Choroid plexus epithelial cell (primary cell): ENCODE measurements at regions not wholly inside any gene's neighbourhood (a gene's known extent, or its start where the extent isn't known, plus 50 kb on each side); places are given as distances from the start of the nearest gene placed in this dataset.
A peak's percentile ranks its signal among the peaks of the same experiment; 100 is the strongest.

ENCODE experiments used
- DNase-seq: peaks from one replicate; pipeline ENCODE4 v3.0.0-alpha.2; 2010; ENCODE audit warnings: low read depth
- H3K4me3 ChIP-seq: 2 replicates; pipeline ENCODE4 v1.5.1; 2011; ENCODE audit warnings: low read depth, mild to moderate bottlenecking, control low read depth, low read length, moderate library complexity
- CTCF ChIP-seq: conservative IDR thresholded peaks from 2 replicates; pipeline ENCODE4 v1.5.1; 2011; ENCODE audit warnings: low read depth, mild to moderate bottlenecking, control low read depth, inconsistent platforms, low read length, moderate library complexity

DNA sequence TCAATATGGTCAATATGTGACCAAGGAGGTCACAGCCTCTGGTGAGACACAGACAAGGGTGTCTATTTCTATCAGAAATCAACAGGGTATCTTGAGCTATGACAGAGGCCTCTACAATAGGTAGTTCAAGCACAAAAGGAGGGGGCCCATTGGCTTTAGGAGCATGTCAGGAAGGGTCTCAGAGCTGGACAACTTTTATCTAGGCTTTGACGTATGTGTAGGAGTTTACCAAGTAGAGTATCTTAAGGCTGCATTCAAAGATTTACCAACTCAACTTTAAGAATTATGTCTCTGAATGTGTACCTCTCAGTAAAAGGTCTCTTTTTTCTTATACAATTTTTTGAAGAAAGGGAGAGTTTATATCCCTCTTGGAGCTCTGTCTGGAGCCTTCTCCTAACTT lies 297.2 kb downstream of the NSG2 start:
- DNase-seq = no peak
- no peak for TF ChIP-seq CTCF

GRCh38 chr5:174343826-174344225 lies 298.3 kb downstream of the NSG2 start:
- DNase-seq = no peak
- H3K4me3 ChIP-seq = no peak overlapping the region
- no peak for TF ChIP-seq CTCF

More for the DNA sequence above, 297.2 kb downstream of the NSG2 start:
- no peak overlapping the region for H3K4me3 ChIP-seq

- TF ChIP-seq CTCF = peak; percentile 22
- no peak for DNase-seq
- H3K4me3 ChIP-seq = no peak overlapping the region
Observed at GRCh38 chr5:174344335-174344734, 298.8 kb downstream of the NSG2 start.

GRCh38 chr5:174347183-174347582 lies 301.7 kb downstream of the NSG2 start:
- no peak overlapping the region for H3K4me3 ChIP-seq

GRCh38 chr5:174348311-174348981 lies 302.9 kb downstream of the NSG2 start:
- H3K4me3 ChIP-seq = no peak overlapping the region
- no peak for TF ChIP-seq CTCF
- DNase-seq = no peak

More at GRCh38 chr5:174347183-174347582, 301.7 kb downstream of the NSG2 start:
- DNase-seq = no peak
- no peak for TF ChIP-seq CTCF

- no peak for DNase-seq
- TF ChIP-seq CTCF = no peak
- H3K4me3 ChIP-seq = no peak overlapping the region
Observed at GRCh38 chr5:174352681-174353080, 307.2 kb downstream of the NSG2 start.

DNA sequence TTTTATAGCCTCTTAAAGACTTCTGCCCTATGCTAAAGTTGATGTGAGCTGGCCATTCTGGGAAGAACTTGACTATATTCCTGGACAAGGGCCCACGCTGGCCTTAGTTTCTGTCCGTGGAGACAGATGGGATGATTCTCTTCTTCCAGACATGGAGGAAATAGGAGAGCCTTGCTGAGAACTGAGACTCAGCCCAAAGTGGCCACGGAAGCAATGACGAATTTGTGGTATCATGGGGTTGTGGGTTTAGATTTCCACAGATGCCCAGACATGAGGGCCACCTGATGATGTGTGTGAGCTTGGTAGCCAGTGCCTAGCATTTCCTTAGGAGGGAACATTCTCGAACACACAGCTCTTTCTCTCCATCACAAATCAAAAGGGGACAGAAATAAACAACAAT lies 309.1 kb downstream of the NSG2 start:
- H3K4me3 ChIP-seq = no peak overlapping the region
- no peak for DNase-seq
- no peak for TF ChIP-seq CTCF
